ENCODE measurements at regions not wholly inside any gene's neighbourhood (a gene's known extent, or its start where the extent isn't known, plus 50 kb on each side); places are given as distances from the start of the nearest gene placed in this dataset.

GRCh38 chr5:111587728-111588127 lies 75.4 kb upstream of the STARD4 start:
- H3K36me3 ChIP-seq = no peaks in the 10 kb centered on the region
- no peaks in the 10 kb centered on the region for H3K27me3 ChIP-seq
- no peak for DNase-seq
- in situ Hi-C loops (cut with MboI; ENCODE audit: low sequenced_read_pairs in 4 of 4) = no loop called here
- intact Hi-C loops (cut with DNase I; ENCODE audit: low total_unique reads) = no loop called here
- ATAC-seq = no peak
- no peaks in the 10 kb centered on the region for H3K9me3 ChIP-seq
- H3K4me1 ChIP-seq = no peaks in the 10 kb centered on the region
- TF ChIP-seq POLR2A (IDR thresholded peaks at IDR 0.05) = no peak
- no peak for TF ChIP-seq CTCF (IDR thresholded peaks at IDR 0.05 in 4 of 5, conservative IDR thresholded peaks at IDR 0.05 in 1 of 5)
- no peak overlapping the region for H3K27ac ChIP-seq
- H3K4me3 ChIP-seq = no peak overlapping the region

DNA sequence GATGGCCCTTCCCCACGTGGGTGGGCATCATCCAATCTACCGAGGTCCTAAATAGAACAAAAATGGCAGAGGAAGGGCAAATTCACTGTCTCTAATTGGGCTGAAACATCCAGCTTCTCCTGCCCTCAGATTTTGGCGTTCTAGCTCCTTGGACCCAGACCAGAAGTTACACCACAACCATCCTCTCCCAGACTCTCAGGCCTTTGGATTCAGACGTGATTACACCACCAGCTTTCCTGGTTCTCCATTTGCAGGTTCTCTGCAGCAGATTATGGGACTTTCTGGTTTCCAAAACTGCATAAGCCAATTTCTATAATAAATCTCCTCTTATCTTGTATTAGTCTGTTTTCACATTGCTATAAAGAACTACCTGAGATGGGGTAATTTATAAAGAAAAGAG lies 73.6 kb upstream of the STARD4 start:
- H3K27me3 ChIP-seq = no peaks in the 10 kb centered on the region
- no peaks in the 10 kb centered on the region for H3K4me1 ChIP-seq
- no peaks in the 10 kb centered on the region for H3K36me3 ChIP-seq
- no peak overlapping the region for H3K27ac ChIP-seq
- in situ Hi-C loops (cut with MboI; ENCODE audit: low sequenced_read_pairs in 4 of 4) (no loop called here), intact Hi-C loops (cut with DNase I; ENCODE audit: low total_unique reads) (no loop called here)
- no peak for TF ChIP-seq CTCF (IDR thresholded peaks at IDR 0.05 in 4 of 5, conservative IDR thresholded peaks at IDR 0.05 in 1 of 5)
- H3K4me3 ChIP-seq = no peak overlapping the region
- ATAC-seq = no peak
- no peaks in the 10 kb centered on the region for H3K9me3 ChIP-seq
- no peak for DNase-seq

GRCh38 chr5:111585291-111585690 lies 73.0 kb upstream of the STARD4 start:
- in situ Hi-C loops (cut with MboI; ENCODE audit: low sequenced_read_pairs in 4 of 4) = no loop called here
- H3K36me3 ChIP-seq = no peaks in the 10 kb centered on the region
- TF ChIP-seq POLR2A (IDR thresholded peaks at IDR 0.05) = no peak
- no peak for TF ChIP-seq CTCF (IDR thresholded peaks at IDR 0.05 in 4 of 5, conservative IDR thresholded peaks at IDR 0.05 in 1 of 5)
- no peaks in the 10 kb centered on the region for H3K4me1 ChIP-seq
- DNase-seq = no peak
- no peak overlapping the region for H3K4me3 ChIP-seq
- H3K27ac ChIP-seq = no peak overlapping the region
- no peak for ATAC-seq
- intact Hi-C loops (cut with DNase I; ENCODE audit: low total_unique reads) = no loop called here
- H3K27me3 ChIP-seq = no peaks in the 10 kb centered on the region
- H3K9me3 ChIP-seq = no peaks in the 10 kb centered on the region

DNA sequence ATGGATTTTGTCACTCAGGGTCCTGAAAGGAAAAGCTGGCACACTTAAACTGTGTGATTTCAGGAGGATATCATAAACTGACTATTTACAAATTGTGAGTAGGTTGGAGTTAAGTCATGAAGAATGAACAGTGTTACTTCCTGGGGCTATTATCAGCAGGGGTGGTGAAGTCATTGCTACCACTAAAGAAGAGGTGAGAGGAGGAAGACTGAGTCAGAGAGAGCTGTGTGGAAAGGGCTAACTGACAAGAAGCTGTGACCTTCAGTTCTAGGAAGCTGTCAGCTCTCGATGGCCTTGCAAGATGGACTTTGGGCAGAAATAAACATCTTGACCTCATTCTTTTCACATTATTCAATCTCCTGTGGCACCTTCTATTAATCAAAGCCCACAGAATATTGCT lies 72.3 kb upstream of the STARD4 start:
- no peak overlapping the region for H3K27ac ChIP-seq
- TF ChIP-seq CTCF (IDR thresholded peaks at IDR 0.05 in 4 of 5, conservative IDR thresholded peaks at IDR 0.05 in 1 of 5) (no peak), POLR2A (IDR thresholded peaks at IDR 0.05) (no peak)
- no peaks in the 10 kb centered on the region for H3K4me1 ChIP-seq
- intact Hi-C loops (cut with DNase I; ENCODE audit: low total_unique reads) (no loop called here), in situ Hi-C loops (cut with MboI; ENCODE audit: low sequenced_read_pairs in 4 of 4) (no loop called here)
- no peak for ATAC-seq
- no peaks in the 10 kb centered on the region for H3K9me3 ChIP-seq
- H3K4me3 ChIP-seq = no peak overlapping the region
- no peaks in the 10 kb centered on the region for H3K27me3 ChIP-seq
- DNase-seq = no peak
- no peaks in the 10 kb centered on the region for H3K36me3 ChIP-seq

DNA sequence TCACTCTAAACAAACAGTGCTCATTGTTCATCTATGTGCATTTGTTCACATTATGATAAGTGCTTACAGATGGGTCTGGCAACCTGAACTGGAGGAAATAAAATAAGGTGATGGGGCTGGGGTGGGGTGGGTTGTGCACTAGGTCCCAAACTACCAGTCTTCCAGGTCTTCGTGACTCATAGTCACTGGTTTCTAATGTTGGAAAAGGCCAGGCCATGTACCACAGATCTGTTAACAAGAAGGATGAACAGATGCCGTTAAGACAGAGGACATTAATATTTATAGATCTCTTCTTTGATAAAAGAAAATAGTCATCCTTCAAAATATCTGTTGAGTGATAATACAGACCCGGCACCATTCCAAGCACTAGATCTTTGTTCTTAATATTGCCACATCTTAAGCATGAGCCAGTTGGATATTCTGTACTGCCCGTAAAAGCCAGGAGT lies 71.4 kb upstream of the STARD4 start:
- TF ChIP-seq POLR2A (IDR thresholded peaks at IDR 0.05) (no peak), CTCF (IDR thresholded peaks at IDR 0.05 in 4 of 5, conservative IDR thresholded peaks at IDR 0.05 in 1 of 5) (no peak)
- Histone ChIP-seq H3K9me3 (no peaks in the 10 kb centered on the region), H3K27me3 (no peaks in the 10 kb centered on the region), H3K4me1 (no peaks in the 10 kb centered on the region), H3K4me3 (no peak overlapping the region), H3K27ac (no peak overlapping the region), H3K36me3 (no peaks in the 10 kb centered on the region)
- no peak for DNase-seq
- no peak for ATAC-seq
- in situ Hi-C loops (cut with MboI; ENCODE audit: low sequenced_read_pairs in 4 of 4) (no loop called here), intact Hi-C loops (cut with DNase I; ENCODE audit: low total_unique reads) (no loop called here)

Measured in gastrocnemius medialis (tissue), 4 donors.